OCI-M2 (cell line): ENCODE measurements at regions not wholly inside any gene's neighbourhood (a gene's known extent, or its start where the extent isn't known, plus 50 kb on each side); places are given as distances from the start of the nearest gene placed in this dataset.

ENCODE experiments used
- DNase-seq: peaks from one replicate; lab custom pipeline; 2025; ENCODE audit not compliant: unreplicated experiment; lab: John Stamatoyannopoulos, UW

DNA sequence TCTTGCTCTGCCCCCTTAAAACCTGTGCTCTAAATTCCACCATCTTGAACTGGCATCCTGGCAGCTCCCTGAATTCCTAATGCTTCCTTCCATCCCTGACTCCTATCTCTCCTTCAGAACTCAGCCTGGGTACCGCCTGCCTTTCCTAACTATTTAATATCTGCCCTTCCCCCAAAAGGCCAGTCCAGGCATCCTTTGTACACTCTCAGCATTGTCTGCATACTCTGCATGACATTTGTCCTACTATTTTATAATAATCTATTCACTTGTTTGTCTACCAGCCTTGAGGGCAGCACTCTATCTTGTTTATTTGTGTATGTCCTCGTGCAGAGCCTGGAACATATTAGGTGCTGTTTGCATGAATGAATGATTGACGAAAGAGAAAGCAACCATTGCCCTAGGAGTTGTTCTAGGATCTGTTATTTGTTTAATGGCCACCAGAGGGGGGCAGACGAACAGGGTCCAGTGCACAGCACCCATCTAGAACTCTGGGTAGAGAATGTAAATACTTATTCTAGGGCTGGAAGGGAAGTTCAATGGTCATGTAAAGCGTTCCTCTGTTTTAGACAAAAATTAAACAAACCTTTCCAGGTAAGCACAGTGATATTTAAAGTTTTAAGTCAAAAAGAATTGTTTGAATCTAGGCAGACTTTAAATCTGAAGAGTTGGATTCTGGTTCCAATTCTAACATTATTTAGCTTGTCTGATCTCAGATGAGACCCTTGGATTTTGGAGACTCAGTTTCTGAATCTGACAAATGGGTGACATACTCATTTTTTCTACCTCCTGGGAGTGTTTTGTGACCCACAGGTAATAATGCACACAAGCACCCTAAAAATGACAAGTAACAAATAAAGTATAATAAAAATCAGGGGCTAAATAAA is 125.8 kb upstream of the GALNT15 start:
- no peak for DNase-seq

DNA sequence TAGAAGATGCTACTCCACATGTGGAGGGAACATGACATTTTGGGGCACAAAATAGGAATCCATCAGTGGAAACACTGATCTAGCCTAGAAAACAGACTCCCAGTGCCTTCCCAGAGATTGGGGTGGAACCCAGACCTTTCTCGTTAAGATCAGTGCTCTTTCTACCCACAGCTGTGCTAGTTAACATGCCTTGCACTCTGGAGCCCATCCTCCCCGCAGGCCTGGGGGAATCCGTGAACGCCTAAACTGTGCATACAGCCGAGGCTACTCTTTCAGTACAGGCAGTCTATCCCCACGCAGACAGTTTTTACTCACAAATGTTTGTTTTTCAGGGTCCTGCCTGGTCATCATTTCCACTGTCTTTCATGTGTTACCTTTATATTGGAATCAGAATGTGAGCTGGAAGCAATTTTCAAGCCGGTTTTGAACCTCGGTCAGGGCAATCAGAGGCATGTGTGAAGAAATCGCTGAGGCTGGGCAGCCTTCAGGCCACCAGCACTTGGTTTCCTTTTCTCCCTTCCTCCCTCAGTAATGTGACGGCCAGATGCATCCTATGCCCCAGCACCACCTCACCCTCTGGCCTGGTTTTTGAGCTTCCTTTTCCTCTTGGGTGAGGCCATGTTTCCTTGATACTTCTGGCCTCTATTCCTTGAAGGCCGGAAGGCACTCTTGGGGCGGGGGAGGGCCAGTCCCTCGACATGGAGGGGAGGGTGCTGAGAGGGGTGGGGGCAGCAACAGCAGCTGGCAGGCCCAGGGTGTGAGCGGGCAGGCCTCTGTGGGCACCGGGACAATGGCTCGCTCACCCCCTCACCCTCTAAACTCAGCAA is 123.6 kb upstream of the GALNT15 start:
- no peak for DNase-seq

DNA sequence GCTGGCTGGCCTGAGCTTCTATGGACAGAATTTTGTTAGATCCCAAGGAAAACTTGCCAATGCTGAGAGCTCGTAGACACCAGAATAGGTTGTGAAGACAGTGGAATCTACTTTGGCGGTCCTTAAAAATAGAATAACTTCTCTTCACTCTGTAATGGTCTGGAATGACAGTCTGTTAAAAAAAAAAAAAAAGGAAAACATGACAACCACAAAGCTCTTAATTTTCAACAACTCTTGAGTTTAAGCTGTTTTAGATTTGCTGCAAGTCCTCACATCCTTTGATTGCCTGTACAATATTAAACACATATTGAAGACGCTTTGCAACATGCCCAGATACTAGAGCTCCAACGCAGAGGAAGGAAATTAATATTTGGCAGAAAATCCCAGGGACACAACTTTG is 122.8 kb upstream of the GALNT15 start:
- no peak for DNase-seq

DNA sequence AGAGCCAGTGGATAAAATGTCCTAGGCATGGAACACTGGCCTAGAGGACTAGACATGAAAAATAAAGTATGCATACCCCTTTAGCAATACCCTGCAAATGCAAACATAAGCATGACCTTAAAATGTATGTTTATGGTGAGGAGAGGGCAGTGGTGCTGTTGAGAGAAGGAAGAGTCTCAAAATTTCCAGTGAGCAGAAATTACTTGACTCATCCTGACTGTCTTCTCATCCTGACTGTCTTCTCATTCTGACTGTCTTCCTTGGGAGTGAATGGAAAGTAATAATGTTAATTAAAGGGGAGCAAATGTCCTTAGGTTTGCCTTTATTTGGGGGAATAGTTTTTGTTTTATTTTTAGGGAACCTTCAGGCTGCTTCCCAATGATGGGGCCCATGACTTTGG is 121.5 kb upstream of the GALNT15 start:
- no peak for DNase-seq

DNA sequence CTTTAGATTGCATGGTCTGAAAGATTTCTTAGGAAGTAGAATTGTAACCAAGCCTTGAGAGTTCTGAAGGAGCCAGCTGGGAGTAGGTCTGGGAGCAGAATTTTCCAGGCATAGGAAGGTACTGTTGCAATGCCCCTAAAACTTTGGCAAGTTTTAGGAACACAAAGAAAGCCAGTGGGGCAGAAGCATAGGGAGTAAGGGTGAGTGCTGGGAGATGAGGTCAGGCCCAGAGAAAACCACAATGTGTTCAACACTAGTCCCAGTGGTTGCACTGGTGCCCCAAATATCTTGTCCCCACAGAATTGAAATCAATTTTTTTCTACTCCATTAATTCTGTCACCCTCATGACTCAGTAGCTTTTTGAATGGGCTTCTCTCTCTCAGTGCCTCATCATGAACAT is 120.7 kb upstream of the GALNT15 start:
- DNase-seq: no peak

DNA sequence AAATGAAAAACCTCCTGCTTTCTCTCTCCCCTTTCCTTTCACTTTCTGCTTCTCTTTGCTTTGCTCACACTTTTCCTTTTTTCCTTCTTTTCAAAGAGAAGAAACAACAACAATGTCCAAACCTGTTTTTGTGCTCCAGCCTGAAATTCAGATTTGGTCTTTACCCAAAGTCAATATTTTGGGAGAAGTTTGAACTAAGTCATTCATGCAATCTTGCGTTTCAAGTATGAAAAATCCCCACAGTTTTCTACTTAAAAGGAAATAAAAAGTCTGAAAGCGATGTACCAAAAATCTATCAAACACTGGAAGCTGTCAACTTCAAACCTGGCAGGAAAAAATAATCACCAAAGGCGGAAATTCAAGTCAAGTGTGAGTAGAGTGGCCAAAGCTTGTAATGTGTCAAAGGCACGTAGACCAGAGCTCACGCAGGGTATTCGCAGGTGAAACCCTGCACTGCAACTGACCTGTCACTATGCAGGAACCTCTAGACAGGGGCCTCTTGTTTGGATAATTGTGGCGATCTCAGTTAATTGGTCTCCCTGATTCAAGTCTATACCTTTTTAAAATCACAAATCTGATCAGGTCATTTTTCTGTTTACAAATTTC is 118.8 kb upstream of the GALNT15 start:
- no peak for DNase-seq

DNA sequence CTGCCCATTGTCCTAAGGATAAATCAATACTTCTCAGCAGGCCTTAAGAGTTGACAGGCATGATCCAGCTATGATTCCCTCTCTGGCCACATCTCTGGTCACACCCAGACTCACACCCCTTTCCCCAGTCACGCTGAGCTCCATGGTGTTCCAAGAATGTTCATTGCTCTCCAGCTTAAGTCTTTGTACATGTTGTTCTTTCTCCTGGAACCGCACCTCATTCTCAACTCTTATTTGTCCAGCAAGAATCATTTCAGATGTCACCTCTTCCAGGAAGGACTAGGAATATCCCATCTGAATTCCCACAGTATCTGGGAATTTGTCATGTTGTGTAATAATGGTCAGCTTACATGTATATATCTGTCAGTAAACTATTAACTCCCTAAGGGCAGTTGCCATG is 118.3 kb upstream of the GALNT15 start:
- DNase-seq: no peak

DNA sequence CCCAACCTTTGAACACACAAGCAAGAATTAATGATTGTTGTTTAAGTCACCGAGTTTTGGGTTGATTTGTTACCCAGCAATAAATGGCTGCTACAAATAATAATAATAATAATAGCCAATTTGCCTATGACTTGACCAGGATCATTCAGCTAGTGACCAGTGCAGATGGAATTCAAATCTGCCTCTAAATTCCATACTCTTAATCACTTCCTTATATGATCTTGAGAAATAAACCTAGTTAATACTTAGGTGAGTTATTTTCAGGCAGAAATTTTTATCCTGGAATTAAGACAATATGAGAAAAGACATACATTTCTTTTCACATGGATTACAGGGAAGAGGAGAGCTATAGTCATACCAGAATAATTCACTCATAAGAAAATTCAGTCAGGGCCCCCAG is 116.0 kb upstream of the GALNT15 start:
- no peak for DNase-seq

DNA sequence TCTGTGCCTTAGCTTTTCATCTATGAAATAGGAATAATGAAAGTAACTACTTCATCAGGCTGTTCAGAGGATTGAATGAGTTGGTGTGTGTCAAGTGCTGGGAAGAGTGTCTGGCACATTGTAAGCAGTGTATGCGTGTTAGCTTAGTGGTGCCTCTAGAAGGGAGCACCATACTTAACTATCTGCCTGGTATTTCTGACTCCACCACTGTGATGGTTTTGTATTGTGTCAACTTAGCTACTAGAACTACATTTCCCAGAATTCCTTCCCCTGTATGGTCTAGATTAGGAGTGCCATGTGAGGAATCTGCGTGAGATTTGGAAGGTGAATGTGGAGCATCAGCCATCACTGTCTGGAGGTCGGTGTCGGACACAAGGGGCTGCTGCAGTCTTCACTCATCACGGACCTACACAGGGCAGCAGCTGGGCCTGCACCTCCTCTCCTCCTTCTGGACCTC is 115.4 kb upstream of the GALNT15 start:
- no peak for DNase-seq

DNA sequence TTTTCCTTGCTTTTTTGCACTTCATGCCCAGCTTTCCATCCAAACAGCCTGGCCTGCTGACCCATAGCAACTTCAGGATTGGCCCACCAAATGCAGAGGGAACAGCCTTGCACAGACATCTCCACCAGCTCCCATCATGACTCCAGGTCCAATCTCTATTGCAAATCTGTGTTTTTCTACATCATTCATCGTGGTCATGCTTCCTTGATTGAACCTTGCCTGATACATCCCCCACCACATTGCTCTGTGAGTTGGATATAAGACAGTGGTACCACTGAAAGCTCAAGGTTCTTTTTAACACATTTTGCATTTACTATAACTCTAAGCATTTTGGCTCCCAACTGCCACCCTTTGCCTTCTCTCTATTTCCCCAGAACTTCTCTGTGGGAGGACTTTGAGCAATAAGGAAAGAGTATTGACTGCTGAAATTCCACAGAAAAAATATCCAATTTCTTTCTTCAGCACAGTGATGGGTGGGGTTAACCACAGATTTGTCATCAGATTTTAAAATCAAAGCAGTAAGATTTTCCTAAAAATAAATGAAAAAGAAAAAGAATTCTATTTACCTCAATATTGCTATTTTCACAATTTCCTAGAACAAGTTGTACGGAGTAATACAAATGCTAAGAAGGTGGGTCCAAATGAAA is 114.6 kb upstream of the GALNT15 start:
- no peak for DNase-seq

DNA sequence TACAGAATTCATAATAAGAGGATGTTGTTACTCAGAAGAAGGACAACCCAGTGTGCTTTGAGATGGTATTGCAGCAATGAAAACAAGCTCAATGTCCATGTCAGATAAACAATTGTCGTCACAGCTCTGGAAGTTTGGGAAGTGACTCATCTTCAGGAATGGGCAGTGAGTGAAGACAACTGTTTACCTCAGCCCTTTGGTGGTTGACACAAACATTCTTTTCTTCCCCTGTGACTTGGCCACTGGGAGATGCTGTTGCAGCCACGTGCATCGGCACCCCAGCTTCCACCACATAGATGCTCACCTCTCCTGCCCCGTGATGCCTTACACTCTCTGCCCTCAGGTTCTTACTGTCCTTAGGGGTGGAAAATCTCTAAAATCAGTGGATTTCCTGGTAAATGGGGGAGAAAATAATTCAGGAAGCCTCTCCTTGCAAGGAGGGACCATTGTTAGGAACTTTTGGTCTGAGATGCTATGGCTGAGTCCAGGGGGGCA is 114.1 kb upstream of the GALNT15 start:
- DNase-seq: no peak

DNA sequence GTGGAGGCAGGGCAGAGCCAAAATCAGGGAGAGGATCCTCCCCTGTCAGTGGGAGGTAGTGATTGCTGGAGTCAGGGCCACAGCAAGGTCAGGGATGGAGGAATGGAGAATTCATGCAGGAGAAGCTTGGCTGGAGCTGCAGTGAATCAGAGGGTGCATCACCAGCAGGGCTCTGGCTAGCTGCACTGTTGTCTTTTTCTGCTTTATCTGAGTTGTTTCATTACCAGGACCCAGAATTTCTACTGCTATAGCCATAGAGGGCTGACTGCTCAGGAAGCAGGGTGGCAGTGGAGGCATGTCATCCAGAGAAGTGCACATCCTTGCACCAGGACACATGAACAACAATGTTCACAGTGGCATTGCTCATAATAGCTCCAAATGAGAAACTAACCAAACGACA is 113.5 kb upstream of the GALNT15 start:
- no peak for DNase-seq

DNA sequence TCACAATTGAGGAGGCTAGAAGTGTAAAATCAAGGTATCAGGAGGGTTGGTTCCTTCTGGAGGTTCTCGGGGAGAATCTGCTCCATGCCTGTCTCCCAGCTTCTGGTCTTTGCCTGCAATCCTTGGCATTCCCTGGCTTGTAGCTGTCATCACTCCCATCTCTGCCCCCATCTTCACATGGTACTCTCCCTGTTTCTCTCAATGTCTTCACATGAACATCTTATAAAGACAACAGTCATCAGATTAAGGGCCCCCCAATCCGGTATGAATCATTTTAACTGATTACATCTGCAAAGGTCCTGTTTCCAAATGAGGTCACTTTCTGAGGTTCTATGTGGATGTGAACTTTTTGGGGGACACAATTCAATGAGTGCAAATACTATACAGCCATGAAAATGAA is 113.0 kb upstream of the GALNT15 start:
- DNase-seq: no peak

DNA sequence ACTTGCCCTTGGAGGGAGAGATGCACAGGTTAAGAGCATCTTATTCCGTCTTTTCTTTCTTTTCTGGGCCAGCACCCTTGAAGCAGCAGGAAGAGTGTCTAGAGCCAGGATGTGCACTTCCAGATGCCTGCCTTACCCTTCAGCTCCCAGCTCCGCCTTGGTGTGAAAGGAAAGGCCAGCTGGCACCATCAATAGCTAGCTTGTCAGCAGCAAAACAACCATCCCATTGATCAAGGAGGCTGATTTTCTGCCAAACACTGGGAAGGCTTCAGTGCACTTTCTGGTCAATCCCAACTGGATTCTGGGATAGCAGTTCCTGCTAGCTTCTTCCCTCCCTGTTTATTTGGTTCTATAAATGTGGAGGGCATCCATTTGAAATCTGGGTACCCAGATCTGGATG is 110.9 kb upstream of the GALNT15 start:
- no peak for DNase-seq

DNA sequence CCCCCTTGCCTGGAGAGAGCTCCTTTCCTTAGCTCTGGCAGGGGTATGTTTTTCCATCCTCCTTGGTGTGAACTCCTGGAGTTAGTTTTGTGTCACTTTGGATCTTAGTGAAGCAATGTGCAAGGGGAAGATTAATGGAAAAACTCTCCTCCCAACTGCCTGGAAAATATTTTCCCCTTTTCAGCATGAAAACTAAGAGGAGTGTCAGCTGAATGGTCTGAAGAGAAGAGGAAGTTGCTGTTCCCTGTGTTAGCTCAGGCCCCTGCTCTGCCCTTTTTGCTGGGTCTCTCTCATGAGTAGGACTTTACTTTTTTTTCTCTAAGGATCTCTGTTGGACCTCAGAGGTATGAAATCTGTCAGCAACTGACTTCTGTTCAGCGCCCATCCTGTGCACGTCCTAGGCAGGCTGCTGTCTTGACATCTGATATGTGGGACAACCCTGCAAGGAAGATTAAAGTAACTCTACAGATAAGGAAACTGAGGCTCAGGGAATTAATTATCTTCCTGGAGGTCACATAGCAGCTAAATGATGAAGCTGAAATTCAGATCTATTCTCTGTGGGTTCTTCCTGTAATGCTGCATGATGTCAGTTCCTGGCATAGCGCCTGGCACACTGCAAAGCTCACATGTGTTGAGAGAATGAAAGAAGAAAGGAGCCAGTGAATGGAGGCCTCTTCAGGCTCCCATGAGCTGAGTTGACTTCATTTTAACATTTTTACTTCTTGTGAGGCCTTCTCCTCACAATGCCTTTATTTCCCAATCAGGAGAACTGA is 109.7 kb upstream of the GALNT15 start:
- DNase-seq: no peak

DNA sequence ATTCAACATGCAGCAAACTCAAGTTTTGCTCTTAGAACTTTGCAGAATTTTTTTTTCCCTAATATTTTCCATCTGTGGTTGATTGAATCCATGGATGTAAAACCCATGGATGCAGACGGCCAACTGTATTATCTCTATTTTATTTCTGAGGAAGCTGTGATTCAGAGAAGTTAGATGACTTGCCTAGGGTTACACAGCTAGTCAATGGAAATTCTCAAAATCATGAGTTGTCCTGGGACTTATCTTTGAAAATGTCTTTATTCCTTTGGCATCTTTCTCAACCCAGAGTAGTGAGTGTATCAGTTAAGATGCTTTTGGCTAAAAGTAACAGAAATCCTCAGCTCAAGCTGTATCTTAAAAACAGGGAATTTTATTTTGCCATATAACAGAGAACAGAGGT is 107.9 kb upstream of the GALNT15 start:
- no peak for DNase-seq

DNA sequence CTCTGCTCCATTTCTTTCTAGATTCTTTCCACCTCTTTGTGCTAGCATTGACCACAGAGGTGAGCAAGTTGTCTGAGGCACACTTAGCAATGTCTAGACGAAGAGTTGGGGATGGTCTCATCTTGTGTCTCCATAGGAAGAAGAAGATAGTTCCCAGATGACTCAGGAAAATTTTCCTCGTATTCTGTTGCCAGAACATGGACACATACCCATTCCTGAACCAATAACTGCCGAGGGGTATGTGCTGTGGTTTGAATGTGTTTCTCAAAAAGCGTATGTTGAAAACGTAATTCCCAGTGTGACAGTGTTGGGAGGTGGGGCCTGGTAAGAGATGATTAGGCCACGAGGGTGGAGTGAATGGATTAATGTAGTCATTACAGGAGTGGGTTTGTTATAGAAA is 107.5 kb upstream of the GALNT15 start:
- no peak for DNase-seq

DNA sequence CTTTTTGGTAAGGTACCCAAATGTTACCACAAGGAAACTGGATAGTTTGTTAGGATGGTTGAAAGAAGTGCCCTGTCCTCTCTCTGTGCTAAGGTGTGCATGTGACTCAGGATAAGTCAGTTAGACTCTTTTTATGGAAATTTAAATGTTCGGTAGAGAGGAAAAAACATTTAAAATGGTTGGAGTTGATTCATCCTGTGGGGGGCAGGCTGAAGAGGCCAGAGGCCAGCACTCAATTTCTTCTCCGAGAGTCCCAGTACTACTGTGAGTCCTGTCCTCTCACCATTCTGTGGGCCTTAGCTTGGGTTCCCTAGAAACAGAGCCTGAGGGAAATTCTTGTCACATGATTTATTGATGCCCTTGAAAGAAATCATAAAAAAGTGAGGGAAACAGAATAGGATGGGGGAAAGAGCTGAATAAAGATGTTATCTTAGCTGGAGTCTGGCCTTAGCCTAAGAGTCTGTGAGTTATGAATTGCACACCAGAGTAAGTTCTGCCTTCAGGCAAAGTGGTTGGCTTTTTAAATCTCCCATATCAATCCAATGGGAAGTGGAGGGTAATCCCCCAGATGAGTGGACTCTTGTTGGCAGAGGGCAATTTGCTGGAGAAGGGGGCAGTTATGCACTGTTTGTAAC is 106.5 kb upstream of the GALNT15 start:
- no peak for DNase-seq

DNA sequence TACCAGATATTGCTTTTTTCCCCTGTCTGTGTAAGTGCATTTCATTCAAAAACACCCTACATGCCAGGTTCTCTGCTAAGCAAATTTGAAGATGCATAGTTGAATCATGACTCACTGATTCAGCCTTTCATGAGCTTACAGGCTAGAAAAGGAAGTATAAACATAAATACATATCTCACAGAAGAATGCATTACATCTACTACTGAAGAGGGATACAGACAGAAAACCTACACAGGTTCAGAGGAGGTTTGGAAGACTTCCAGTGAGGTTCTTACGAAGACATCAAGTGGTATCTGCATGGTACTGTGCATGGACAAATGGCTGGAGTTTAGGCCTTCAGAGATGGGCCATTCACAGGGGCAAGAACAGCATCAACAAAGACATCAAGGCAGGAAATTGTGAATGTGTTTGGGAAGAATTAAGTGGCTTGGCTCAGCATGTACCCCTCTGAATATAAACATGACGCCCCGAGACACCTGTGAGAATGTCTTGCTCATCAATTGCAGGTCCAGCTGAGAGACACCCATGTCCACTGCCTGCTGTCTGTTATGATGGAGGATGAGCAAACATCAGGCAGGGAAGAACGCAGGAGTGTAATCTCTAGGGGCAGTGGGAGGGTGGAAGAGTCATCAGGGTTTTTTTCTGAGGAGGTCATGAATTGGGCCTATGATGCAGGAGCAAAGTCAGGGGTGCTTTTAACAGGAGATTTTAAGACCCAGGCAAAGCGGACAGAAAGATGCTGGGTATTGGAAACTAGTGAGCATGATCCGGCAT is 105.1 kb upstream of the GALNT15 start:
- DNase-seq: no peak
